ENCODE measurements at regions not wholly inside any gene's neighbourhood (a gene's known extent, or its start where the extent isn't known, plus 50 kb on each side); places are given as distances from the start of the nearest gene placed in this dataset.
"Not testable (repeated sequence)": the region's sequence is repeated elsewhere in the genome, so short reads cannot be mapped to it uniquely, and the experiment has no call there.

DNA sequence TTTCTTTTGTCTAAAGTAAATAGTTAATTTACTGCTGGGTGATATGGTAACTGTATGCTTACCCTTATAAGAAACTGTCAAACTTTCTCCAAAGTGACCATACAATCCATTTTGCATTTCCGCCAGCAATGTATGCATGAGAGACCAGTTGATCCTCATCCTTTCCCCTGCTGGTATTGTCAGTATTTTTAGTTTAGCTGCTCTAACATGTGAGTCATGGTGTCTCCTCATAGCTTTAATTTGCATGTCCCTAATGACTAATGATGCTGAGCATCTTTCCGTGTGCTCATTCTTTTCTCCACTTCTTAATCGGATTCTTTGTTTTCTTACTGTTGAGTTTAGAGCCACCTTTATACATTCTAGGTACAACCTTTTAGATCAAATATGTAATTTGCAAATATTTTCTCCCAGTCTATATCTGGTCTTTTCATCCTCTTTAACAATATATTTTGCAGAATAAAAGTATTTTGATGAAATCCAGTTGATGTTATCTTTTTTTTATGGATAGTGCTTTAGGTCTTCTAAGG, 379.9 kb downstream of the BCL2L11 start:
- WGBS, 2 donors (ENCODE audit: extremely low coverage in 2 of 2, insufficient read length in 2 of 2, insufficient replicate concordance in 1 of 2) = no CpG with 5 or more reads among the region's 3 CpGs
- H4K91ac ChIP-seq (ENCODE audit: low read depth, low read length, poor library complexity); H3K79me1 ChIP-seq (ENCODE audit: low read depth, low read length); H2BK15ac ChIP-seq (ENCODE audit: low read length); H4K8ac ChIP-seq (ENCODE audit: low read depth, low read length); H2AK5ac ChIP-seq (ENCODE audit: low read depth, low read length); H3K18ac ChIP-seq (ENCODE audit: low read length); H2BK5ac ChIP-seq (ENCODE audit: low read length); H3K4me2 ChIP-seq (ENCODE audit: insufficient read depth, low read length, poor library complexity, severe bottlenecking); H3K23ac ChIP-seq (ENCODE audit: low read depth, low read length, poor library complexity); H3K14ac ChIP-seq (ENCODE audit: low read length); H3K9me3 ChIP-seq (replicated peaks in 1 of 2; ENCODE audit: control insufficient read depth in 2 of 2, insufficient read depth in 1 of 2, low read depth in 1 of 2, low read length in 2 of 2); H3K9ac ChIP-seq (ENCODE audit: low read depth, low read length, poor library complexity); H2BK12ac ChIP-seq (ENCODE audit: low read length); H3K4me1 ChIP-seq (ENCODE audit: control insufficient read depth in 2 of 2, insufficient read depth in 1 of 2, low read depth in 1 of 2, low read length in 2 of 2); H3K36me3 ChIP-seq (replicated peaks in 1 of 2; ENCODE audit: control insufficient read depth in 2 of 2, insufficient read depth in 2 of 2, low read length in 2 of 2); H2BK120ac ChIP-seq (ENCODE audit: low read depth, low read length); H3K4me3 ChIP-seq (ENCODE audit: low read length in 2 of 2); DNase-seq (ENCODE audit: low spot score); H3K27ac ChIP-seq (replicated peaks; ENCODE audit: low read length); H2AFZ ChIP-seq (ENCODE audit: low read length); H3K4ac ChIP-seq (ENCODE audit: low read length); H3K27me3 ChIP-seq (ENCODE audit: control insufficient read depth in 3 of 3, insufficient read depth in 3 of 3, low read depth in 1 of 3, low read length in 3 of 3): not testable (repeated sequence)

GRCh38 chr2:111503844-111504570, 380.0 kb downstream of the ANAPC1 start:
- H2BK120ac ChIP-seq (ENCODE audit: low read depth, low read length); H3K36me3 ChIP-seq (replicated peaks in 1 of 2; ENCODE audit: control insufficient read depth in 2 of 2, insufficient read depth in 2 of 2, low read length in 2 of 2); H3K27me3 ChIP-seq (ENCODE audit: control insufficient read depth in 3 of 3, insufficient read depth in 3 of 3, low read depth in 1 of 3, low read length in 3 of 3); DNase-seq (ENCODE audit: low spot score); H4K91ac ChIP-seq (ENCODE audit: low read depth, low read length, poor library complexity); H3K4me1 ChIP-seq (ENCODE audit: control insufficient read depth in 2 of 2, insufficient read depth in 1 of 2, low read depth in 1 of 2, low read length in 2 of 2); H2AFZ ChIP-seq (ENCODE audit: low read length); H2BK12ac ChIP-seq (ENCODE audit: low read length); H3K14ac ChIP-seq (ENCODE audit: low read length); H2AK5ac ChIP-seq (ENCODE audit: low read depth, low read length); H3K23ac ChIP-seq (ENCODE audit: low read depth, low read length, poor library complexity); H3K4ac ChIP-seq (ENCODE audit: low read length); H3K18ac ChIP-seq (ENCODE audit: low read length); H4K8ac ChIP-seq (ENCODE audit: low read depth, low read length); H3K9ac ChIP-seq (ENCODE audit: low read depth, low read length, poor library complexity); H3K4me3 ChIP-seq (ENCODE audit: low read length in 2 of 2); H2BK5ac ChIP-seq (ENCODE audit: low read length); H2BK15ac ChIP-seq (ENCODE audit: low read length); H3K79me1 ChIP-seq (ENCODE audit: low read depth, low read length); H3K4me2 ChIP-seq (ENCODE audit: insufficient read depth, low read length, poor library complexity, severe bottlenecking); H3K9me3 ChIP-seq (replicated peaks in 1 of 2; ENCODE audit: control insufficient read depth in 2 of 2, insufficient read depth in 1 of 2, low read depth in 1 of 2, low read length in 2 of 2); H3K27ac ChIP-seq (replicated peaks; ENCODE audit: low read length): not testable (repeated sequence)
- no CpG with 5 or more reads among the region's 5 CpGs for WGBS, 2 donors (ENCODE audit: extremely low coverage in 2 of 2, insufficient read length in 2 of 2, insufficient replicate concordance in 1 of 2)

DNA sequence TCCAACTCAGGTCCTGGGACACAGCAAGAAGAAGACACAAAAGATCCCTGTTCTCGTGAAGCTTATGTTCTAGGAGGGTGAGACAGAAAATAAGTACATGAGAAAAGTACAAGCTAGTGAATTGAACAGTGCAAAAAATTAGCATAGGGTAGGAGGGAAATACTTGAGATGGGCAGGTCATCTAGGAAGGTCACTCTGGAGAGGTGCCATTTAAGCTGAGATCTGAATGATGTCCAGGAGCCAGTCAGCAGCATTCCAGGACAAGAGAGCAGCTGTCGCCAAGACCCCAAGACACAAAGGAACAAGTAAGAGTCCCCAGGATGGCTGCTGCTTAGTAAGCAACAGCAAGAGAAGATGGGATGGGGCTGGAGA, 379.4 kb downstream of the ANAPC1 start:
- H3K23ac ChIP-seq (ENCODE audit: low read depth, low read length, poor library complexity); H3K18ac ChIP-seq (ENCODE audit: low read length); H3K4me3 ChIP-seq (ENCODE audit: low read length in 2 of 2); H2BK120ac ChIP-seq (ENCODE audit: low read depth, low read length); H4K8ac ChIP-seq (ENCODE audit: low read depth, low read length); H3K14ac ChIP-seq (ENCODE audit: low read length); H3K4me1 ChIP-seq (ENCODE audit: control insufficient read depth in 2 of 2, insufficient read depth in 1 of 2, low read depth in 1 of 2, low read length in 2 of 2); H3K27me3 ChIP-seq (ENCODE audit: control insufficient read depth in 3 of 3, insufficient read depth in 3 of 3, low read depth in 1 of 3, low read length in 3 of 3); H2BK15ac ChIP-seq (ENCODE audit: low read length); H3K4ac ChIP-seq (ENCODE audit: low read length); H2AK5ac ChIP-seq (ENCODE audit: low read depth, low read length); H3K9me3 ChIP-seq (replicated peaks in 1 of 2; ENCODE audit: control insufficient read depth in 2 of 2, insufficient read depth in 1 of 2, low read depth in 1 of 2, low read length in 2 of 2); H3K79me1 ChIP-seq (ENCODE audit: low read depth, low read length); H2BK12ac ChIP-seq (ENCODE audit: low read length); DNase-seq (ENCODE audit: low spot score); H3K27ac ChIP-seq (replicated peaks; ENCODE audit: low read length); H2BK5ac ChIP-seq (ENCODE audit: low read length); H3K9ac ChIP-seq (ENCODE audit: low read depth, low read length, poor library complexity); H3K4me2 ChIP-seq (ENCODE audit: insufficient read depth, low read length, poor library complexity, severe bottlenecking); H4K91ac ChIP-seq (ENCODE audit: low read depth, low read length, poor library complexity); H2AFZ ChIP-seq (ENCODE audit: low read length); H3K36me3 ChIP-seq (replicated peaks in 1 of 2; ENCODE audit: control insufficient read depth in 2 of 2, insufficient read depth in 2 of 2, low read length in 2 of 2): not testable (repeated sequence)
- WGBS, 2 donors (ENCODE audit: extremely low coverage in 2 of 2, insufficient read length in 2 of 2, insufficient replicate concordance in 1 of 2) = no CpG with 5 or more reads among the region's 2 CpGs

- H2AK5ac ChIP-seq (ENCODE audit: low read depth, low read length); H4K8ac ChIP-seq (ENCODE audit: low read depth, low read length); H3K4me1 ChIP-seq (ENCODE audit: control insufficient read depth in 2 of 2, insufficient read depth in 1 of 2, low read depth in 1 of 2, low read length in 2 of 2); H3K14ac ChIP-seq (ENCODE audit: low read length); H3K23ac ChIP-seq (ENCODE audit: low read depth, low read length, poor library complexity); H3K36me3 ChIP-seq (replicated peaks in 1 of 2; ENCODE audit: control insufficient read depth in 2 of 2, insufficient read depth in 2 of 2, low read length in 2 of 2); H2AFZ ChIP-seq (ENCODE audit: low read length); H3K4ac ChIP-seq (ENCODE audit: low read length); H4K91ac ChIP-seq (ENCODE audit: low read depth, low read length, poor library complexity); H3K4me3 ChIP-seq (ENCODE audit: low read length in 2 of 2); H2BK120ac ChIP-seq (ENCODE audit: low read depth, low read length); DNase-seq (ENCODE audit: low spot score); H3K27ac ChIP-seq (replicated peaks; ENCODE audit: low read length); H3K4me2 ChIP-seq (ENCODE audit: insufficient read depth, low read length, poor library complexity, severe bottlenecking); H2BK15ac ChIP-seq (ENCODE audit: low read length); H3K9me3 ChIP-seq (replicated peaks in 1 of 2; ENCODE audit: control insufficient read depth in 2 of 2, insufficient read depth in 1 of 2, low read depth in 1 of 2, low read length in 2 of 2); H3K79me1 ChIP-seq (ENCODE audit: low read depth, low read length); H3K18ac ChIP-seq (ENCODE audit: low read length); H3K27me3 ChIP-seq (ENCODE audit: control insufficient read depth in 3 of 3, insufficient read depth in 3 of 3, low read depth in 1 of 3, low read length in 3 of 3); H3K9ac ChIP-seq (ENCODE audit: low read depth, low read length, poor library complexity); H2BK12ac ChIP-seq (ENCODE audit: low read length); H2BK5ac ChIP-seq (ENCODE audit: low read length): not testable (repeated sequence)
- WGBS, 2 donors (ENCODE audit: extremely low coverage in 2 of 2, insufficient read length in 2 of 2, insufficient replicate concordance in 1 of 2) = no CpG with 5 or more reads among the region's 5 CpGs
Observed at GRCh38 chr2:111505267-111505666, 378.7 kb downstream of the ANAPC1 start.

Measured in neuronal stem cell (in vitro differentiated cells).